ENCODE measurements at regions not wholly inside any gene's neighbourhood (a gene's known extent, or its start where the extent isn't known, plus 50 kb on each side); places are given as distances from the start of the nearest gene placed in this dataset.

GRCh38 chrX:138931212-138931611 is 219.7 kb upstream of the FGF13 start:
- TF ChIP-seq POLR2A (IDR thresholded peaks at IDR 0.05) (no peak), CTCF (IDR thresholded peaks at IDR 0.05) (no peak)

All from Peyer's patch (tissue), 4 donors.